ENCODE measurements at regions not wholly inside any gene's neighbourhood (a gene's known extent, or its start where the extent isn't known, plus 50 kb on each side); places are given as distances from the start of the nearest gene placed in this dataset.
"Not testable (repeated sequence)": the region's sequence is repeated elsewhere in the genome, so short reads cannot be mapped to it uniquely, and the experiment has no call there.

DNA sequence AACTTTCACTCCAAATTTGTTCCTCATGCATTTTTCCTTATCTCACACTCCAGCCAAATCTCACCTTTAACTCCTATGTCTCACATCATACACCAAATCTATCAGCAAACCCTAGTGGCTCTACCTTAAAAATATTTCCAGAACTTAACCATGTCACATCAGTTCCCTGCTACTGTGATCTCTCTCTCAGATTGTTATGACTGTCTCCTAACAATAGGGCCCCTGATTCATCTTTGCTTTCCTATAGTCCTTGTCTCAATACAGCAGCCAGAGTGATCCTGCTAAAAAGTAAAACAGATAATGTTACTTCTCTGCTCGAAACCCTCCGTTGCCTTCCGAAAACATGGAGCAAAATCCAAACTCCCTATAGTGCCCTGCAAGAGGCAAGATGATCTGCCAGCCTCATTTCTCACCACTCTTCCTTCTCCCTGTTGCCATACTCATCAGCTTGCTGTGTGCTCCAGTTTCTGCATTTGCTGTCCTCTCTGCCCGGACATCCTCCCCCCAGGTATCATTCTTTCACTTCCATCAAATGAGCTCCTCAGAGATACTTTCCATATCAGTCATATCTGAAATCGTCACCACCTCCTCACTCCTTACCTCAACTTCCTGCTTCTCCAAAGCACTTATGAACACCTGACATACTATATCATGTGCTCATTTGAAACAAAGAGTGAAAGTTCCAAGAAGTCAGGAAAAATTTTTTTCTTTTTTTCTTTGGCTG is 293.4 kb upstream of the NR3C2 start:
- no peak for DNase-seq

DNA sequence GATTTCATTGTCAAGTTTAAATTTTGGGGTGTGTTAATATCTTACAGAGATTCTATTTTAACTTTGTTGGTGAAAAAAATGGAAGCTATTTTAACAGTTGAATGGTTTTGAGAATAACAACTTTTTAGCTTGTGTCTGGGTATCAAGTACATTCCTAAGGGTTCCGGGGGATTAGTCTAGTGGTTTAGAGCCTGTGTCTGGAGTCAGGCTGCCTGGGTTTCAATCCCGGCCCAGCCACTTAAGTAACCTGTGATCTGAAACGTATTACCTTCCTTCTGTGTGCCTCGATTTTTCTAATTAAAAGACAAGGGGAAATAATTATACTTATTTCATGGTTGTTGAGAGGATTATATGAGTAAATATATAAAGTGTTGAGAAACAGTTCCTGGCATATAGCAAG is 288.6 kb upstream of the NR3C2 start:
- DNase-seq, result no peak

DNA sequence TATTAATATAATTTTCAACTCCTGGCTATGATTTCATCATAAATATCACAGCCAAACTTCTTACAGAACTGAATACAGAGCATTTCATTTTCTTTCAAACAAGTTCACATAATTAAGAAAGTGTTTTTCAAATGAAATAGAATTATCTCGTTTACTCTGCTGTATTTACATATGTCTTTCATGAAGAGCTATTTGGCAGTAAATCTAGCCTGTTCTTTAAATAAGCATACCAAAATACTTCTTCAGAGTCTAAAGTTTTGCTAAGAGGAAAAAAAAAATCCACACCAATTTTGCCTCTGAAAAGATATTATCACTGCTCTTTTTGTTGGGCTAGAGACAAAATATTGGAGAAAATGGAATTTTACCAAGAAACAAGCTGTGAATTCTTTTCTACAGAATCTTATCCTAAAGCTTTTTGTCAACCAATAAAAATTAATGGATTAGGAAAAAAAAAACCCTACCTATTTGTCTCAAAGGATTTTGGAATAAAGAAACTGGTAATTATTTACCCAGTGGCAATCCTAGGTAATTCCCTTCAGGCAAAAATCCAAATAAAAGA is 287.9 kb upstream of the NR3C2 start:
- no peak for DNase-seq

DNA sequence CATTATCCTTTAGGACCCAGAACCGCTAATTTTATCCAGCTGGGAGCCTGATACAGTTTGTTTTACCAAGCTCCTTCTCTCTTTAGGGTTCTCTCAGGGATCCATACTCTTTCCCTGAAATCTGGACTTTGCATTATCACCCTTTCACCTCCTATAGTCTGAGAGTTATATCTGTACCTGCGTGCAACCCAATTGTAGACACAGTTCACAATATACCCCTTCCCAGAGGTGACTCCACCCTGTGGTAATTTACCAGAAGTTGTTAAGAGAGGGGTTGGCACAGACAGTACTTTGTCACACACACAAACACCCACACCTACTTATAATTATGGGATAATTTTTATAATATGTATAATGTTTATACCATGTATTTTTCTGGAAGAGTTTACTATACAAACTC is 275.8 kb upstream of the NR3C2 start:
- no peak for DNase-seq

DNA sequence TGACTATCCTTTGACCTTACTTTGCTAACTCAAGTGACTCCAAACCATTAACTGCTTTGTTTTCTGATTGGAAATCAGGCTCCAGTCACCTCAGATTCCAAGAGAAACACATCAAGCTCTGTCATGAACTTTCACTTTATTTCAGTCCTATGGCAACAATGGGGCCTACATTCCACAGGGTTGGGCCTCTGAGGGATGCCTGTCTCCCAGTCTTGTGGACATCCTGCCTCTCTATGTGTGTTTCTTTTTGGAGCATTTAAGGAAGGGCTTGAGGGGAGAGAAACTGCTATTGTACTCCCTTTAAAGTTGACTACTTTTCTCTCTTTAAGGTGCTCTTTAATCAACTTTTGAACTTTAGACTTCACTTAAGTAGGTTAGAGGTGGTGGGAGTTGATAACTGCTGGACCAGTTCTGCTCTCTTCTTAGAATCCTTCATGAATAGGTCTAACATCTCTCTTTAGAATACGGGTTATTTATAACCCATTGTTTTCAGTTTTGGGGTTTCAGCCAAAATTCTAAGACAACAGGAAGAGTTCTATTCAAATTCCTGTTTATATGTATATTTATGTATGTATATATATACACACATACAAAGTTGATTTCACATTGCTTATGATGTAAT is 274.3 kb upstream of the NR3C2 start:
- no peak for DNase-seq

DNA sequence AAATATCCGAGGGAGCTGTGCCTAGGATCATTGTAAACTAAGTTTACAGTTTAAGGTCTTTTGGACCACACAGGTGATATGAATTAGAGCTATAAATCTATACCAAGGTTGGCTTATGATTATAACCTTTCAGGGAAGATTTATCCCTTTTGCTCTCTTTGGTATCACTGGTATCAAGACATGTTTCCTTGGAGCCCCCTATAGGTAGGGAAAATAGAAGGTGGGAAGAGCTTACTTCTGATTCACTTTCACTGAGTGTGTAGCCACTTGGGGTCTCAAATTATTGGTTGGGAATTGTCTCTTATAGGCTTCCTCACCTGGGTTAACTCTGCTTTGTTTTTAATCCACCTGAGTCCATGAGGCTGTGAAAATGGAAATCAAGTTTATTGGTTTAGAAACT is 262.1 kb upstream of the NR3C2 start:
- no peak for DNase-seq

DNA sequence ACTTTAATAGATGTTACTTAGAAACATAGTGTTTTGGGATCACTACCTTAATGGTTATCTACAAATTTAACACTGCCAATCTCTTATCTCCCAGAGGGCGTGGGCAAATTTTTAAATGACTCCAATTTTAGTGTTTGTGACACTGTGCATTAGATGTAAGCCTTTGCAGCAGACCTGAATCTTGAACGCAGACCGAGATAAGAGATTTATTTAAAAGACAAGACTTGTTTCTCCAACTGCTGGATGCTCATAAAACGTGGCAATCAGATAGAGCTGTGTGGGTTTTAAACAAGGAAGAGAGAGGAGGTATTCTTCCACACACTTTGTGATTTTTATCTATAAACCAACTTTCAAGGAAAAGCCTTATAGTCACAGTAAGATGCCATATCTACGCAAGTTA is 252.5 kb upstream of the NR3C2 start:
- no peak for DNase-seq

DNA sequence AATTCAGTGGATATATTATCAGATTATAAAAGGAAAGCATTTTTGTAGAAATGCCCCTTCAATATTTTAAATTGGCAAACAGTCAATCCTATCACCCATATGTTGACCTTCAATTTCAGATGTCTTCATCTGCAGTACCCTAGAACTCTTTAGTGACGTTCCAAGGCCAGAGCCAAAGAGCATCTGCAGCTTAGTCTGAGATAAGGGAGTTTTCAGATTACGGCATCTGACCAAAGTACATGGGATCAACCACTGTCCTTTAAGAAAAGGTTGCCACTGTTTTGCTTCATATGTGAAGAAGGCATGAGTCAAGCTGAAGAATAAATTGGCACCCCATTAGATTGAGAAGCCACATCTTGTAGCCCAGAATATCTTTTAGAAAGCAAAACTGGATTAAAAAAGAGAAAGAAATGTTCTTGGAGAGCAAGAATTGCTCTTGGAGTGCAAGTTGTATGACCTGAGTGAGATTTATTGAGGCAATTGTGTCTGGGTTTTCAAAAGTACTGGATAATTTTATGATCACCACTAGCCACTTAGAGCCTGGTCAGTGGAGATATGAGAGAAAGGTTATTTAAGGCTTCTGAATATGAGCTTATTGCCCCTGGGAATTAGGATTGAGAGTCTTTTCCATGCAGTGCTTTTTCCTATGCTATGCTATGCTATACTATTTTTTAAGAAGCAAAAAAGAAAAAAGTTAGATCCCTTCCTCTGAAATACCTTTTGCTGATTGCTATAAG is 251.9 kb upstream of the NR3C2 start:
- no peak for DNase-seq

DNA sequence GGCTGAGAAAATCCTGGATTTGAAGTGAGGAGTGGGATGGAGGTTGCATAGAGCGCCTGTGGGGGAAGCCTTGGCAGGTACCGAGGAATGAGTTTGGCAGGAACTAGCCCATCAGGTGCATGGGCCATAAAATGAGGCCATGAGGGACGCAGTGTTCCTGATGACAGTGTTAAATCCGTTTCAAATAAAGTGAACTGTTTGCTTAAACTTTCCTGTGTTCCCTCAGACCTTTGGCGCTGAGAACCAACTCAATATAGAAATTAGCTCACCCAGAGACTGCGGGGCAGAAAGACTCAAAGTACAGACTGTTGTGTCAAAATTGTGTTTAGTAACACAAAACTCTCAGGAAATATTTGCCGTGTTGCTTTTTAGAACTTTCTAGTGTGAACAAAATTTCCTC is 250.0 kb upstream of the NR3C2 start:
- no peak for DNase-seq

DNA sequence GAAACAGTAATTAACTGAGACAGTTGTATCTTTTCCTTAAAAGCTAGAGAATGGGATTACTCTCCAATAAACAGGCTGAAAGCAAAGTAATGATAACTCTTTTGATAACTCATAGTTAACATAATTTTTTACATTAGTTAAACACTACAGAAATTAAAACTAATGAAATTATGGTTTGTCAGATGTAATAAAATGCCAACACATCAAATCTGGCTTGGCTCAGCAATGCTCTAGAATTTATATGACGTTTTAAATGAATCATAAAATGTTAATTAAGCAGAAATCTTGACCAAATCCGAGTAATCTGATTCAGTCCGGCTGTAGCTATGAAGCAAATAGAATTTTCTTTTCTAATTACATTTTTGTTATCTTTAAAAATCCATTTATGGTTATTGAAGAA is 244.2 kb upstream of the NR3C2 start:
- DNase-seq, result no peak

DNA sequence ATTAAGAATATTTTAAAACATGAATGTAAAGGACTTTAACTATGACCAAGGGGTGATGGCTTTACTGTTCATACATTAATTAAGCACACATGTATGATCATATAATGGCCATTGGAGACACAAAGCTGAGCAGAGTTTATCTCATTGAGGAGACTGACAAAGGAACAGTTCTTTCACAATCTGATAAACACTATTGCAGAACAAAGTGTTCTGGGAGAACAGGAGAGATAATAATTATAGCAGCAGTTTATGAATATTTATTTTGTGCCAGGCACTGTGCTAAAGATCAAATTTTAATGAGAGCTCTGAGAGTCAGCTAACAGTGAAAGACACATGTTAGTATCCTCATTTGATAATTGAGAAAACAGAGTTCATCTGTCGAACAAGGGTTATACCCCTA is 242.4 kb upstream of the NR3C2 start:
- DNase-seq, result no peak

DNA sequence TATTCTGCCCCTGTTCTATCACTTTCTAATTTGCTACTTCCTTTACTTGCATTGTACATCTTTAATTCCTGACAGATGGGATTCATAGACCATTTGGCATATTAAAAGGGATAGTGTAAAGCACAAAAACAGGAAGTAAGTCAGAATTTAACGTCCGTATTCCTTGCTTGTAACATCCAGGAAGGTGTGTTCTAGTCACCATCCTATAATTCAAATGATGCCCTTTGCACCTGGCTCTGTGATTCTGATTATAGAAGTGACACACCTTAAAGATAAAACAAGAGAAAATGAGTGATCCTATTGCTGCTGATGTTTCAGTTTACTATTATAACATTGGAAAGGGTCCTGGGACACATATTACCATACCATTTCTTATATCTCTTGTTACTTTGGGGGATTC is 238.7 kb upstream of the NR3C2 start:
- no peak for DNase-seq

DNA sequence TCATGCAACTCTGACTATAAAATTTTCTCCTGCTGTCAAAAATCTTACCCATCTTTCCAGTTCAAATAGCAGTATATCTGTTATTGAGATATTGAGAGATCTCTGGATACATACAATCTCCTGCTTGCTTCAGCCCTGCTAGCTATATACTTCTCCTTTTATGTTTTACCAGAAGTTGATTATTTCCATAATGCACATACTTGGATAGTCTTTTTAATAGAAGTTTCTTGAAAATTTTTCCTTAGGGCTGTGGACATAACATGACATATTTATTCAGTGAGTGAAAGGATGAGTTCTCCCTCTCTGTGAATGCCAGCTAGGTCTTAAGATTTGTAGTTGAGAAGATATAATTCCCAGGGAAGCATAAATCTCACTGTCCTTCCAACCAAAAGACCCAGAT is 234.1 kb upstream of the NR3C2 start:
- DNase-seq, result no peak

DNA sequence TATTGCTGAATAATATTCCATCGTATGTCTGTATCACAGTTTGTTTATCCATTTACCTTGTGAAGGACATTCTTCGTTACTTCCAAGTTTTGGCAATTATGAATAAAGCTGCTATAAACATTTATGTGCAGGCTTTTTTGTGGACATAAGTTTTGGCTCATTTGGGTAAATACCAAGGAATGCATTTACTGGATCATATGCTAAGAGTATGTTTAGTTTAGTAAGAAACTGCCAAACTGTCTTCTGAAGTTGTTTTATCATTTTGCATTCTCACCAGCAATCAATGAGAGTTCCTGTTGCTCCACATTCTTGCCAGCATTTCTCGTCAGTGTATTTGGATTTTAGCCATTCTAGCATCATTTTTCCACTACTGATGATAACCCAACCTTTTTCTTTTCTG is 232.7 kb upstream of the NR3C2 start:
- DNase-seq, result no peak

DNA sequence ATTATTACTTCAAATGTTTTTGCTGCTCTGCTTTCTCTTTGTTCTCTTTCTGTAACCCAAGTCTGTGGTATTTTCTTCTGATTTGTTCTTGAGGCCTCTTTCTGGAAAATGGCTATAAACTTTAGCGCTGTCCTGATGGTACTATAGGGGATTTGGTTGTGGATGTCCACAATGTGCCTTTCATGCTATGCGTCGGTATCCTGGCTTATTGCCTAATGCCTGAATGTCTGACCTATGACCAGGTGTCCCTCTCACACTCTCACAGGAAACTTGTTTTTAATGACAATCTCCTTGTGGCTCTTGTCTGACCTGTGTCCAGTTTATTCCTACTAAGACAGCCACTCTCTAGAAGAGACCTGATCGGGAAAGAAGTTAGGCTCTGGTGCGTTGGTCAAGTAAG is 222.4 kb upstream of the NR3C2 start:
- no peak for DNase-seq

DNA sequence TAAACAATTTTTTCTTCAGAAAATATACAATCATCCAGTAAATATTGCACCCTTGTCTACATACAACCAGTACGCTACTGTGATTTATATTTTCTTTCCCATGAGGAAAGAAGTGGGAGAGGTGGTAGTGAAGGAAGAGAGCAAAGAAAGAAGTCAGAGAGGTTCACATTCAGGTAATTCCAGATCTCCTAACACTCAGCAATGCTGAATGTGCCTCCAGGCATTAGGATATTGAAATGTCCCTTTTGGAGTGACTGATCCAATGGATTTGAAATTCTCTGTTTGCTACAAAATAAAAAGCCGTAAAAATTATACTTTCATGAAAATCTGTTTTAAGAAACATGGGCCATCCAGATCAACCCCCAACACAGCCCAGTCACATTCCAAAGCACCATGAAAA is 211.9 kb upstream of the NR3C2 start:
- no peak for DNase-seq

DNA sequence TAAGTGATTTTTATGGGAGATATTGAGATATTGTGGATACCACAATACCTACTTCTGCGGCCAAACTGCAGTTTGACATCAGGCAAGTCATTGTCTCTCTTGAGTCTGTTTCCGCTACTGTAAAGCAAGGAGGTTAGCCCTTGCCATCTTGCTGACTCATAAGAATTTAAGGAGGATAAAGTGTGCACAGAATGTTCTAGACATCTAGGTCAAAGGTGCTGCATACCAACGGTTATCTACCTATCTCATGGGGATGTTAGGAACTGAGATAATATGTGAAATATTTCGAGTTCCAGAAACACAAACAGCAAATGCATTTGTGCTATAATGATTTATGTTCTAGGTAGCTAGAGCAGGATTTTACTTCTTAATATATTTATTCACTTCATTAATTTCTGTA is 211.5 kb upstream of the NR3C2 start:
- no peak for DNase-seq

DNA sequence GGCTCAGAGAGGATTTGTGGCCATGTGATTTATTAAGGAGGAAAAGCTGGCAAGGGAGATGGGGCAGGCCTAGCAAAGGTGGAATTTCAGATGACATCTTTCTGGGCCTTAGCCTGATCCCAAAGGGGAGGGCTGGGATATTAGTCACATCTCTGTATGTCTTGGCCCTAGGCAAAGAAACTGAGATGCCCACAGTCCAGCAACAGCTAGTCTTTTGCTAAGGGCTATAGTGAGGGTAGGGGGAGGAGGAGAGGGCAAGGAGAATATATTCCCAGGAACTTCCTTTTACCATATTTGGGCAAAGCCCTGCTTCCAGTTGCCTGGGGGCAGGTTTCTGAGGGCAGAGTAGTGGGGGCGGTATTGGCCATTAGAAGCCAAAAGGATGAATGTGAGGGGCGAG is 209.8 kb upstream of the NR3C2 start:
- no peak for DNase-seq

DNA sequence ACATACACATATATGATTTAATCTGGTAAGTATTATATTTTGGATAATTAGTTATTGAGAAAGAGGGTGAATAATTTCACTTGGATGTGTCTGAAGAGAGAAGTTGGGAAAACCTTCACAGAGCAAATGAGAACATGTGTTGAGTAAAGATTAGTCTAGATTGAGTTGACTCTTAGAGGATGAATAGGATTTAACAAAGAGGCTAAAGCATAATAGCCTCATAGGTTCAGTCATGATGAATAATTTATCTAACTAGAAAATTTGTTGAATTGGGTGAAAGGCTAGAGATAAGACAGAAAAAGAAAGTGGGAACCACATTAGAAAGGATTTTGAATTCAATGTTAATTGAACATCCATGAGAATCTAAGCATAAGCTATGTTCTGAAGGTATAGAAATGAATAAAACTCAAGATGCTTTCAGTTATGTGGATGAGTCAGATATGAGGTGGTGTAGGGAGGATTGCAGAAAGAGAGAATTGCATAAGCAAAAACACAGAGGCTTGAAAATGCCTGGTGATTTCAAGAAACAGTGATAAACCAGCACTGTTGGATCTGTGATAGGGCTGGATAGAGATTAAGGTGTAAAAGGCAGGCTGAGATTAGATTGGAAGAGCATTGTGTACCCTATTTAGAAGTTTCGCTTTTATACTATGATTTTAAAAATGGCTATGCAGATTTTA is 207.6 kb upstream of the NR3C2 start:
- no peak for DNase-seq

DNA sequence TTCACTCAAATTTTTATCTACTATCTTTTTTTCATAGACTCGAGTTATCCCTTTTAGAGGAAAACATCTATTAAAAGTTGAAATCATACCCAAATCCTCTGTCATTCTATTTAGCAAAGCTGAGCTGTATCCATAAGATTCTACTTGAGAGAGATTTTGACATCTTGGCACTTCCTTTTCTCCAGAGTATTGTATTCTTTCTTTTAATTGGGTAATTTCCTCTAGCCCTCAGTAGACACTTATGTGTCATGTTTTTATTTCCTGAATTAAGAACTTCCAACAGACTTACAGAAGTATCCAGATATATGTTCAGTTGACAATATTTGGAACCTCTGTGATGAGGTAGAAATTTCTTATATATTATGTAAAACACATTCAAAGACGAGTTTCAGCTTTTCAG is 201.6 kb upstream of the NR3C2 start:
- DNase-seq, result no peak

DNA sequence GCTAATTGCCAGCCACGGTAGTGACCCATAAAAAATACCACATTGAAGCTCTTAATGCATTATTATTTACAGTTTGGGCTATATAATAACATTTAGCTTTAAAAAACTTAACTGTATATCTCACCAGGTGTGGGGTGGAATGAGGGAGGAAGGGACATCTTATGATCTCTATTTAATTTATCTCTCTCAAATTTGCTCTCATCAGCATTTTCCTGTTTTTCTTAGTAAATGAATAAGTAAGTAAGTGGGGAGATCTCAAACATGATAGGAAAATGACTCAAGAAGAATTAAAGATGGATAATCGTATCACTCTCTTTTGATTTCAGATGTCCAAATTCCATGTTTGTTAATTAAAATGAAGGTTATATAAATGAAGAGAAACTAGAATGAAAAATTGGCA is 200.7 kb upstream of the NR3C2 start:
- DNase-seq, result no peak

DNA sequence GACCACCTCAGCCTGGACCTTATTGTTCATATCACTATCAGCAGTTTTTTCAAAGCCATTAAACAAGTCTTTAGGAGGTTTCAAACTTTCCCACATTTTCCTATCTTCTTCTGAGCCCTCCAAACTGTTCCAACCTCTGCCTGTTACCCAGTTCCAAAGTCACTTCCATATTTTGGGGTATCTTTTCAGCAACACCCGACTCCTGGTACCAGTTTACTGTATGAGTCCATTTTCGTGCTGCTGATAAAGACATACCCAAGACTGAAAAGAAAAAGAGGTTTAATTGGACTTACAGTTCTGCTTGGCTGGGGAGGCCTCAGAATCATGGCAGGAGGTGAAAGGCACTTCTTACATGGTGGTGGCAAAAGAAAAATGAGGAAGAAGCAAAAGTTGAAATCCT is 195.9 kb upstream of the NR3C2 start:
- DNase-seq, result not testable (repeated sequence)

DNA sequence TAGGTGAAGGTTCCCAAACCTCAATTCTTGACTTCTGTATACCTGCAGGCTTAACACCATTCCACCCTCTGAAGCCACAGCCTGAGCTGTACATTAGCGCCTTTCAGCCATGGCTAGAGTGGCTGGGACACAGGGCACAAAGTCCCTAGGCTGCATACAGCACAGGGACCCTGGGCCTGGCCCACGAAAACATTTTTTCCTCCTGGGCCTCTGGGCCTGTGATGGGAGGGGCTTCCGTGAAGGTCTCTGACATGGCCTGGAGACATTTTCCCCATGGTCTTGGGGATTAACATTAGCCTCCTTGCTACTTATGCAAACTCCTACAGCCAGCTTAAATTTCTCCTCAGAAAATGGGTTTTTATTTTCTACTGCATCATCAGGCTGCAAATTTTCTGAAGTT is 195.2 kb upstream of the NR3C2 start:
- not testable (repeated sequence) for DNase-seq

DNA sequence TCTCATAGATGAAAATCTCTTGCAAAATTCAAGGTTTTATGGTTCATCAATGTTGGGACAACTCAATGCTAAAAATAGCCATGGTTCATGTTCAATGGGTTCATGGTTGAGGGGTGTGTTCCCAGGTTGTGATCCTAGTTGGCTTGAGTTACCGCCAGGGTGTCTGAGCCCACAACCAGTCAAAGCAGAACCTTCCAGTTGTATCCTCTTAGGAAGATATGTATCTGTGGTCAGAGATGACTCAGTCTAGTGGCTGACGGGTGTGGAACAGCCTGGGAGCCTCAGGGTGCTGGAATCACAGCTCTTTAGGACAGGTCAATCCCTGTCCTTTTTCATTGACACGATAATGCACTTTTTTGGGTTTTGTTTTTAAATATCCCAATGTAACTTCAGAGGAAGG is 192.3 kb upstream of the NR3C2 start:
- no peak for DNase-seq
